Spleen (tissue), 7 donors: ENCODE measurements at regions not wholly inside any gene's neighbourhood (a gene's known extent, or its start where the extent isn't known, plus 50 kb on each side); places are given as distances from the start of the nearest gene placed in this dataset.

Experiments
- CTCF ChIP-seq, 11 experiments: fragments of 200-600 bp in 7 of 11; fragments of 450-650 bp in 4 of 11; sonication (generic) in 4 of 11; IDR thresholded peaks in 8 of 11; conservative IDR thresholded peaks in 3 of 11; 1 replicate in 7 of 11; 2 replicates in 4 of 11; pipeline versions ENCODE4 v1.4.0 to v1.8.0; 2016 to 2021; ENCODE audit warnings: antibody characterized with exemption in 11 of 11, inconsistent platforms in 4 of 11, mild to moderate bottlenecking in 1 of 11
- POLR2A ChIP-seq, 3 donors: fragments of 450-650 bp; IDR thresholded peaks; one replicate each; pipeline ENCODE4 v1.5.1; 2017; ENCODE audit warnings: antibody characterized with exemption in 3 of 3, mild to moderate bottlenecking in 1 of 3
- POLR2AphosphoS5 ChIP-seq, 3 donors: sonication (generic); formaldehyde crosslinking; IDR thresholded peaks; one replicate each; pipeline ENCODE4 v1.5.1; 2017; ENCODE audit warnings: antibody characterized with exemption in 3 of 3
- donor health status: DM: no; HTN: no; CAD: no; lungs with moderate emphysema.
- donor health status: DM: no; HTN: no; CAD: no.
- donor health status: DM: no; HTN: no; CAD: no.

DNA sequence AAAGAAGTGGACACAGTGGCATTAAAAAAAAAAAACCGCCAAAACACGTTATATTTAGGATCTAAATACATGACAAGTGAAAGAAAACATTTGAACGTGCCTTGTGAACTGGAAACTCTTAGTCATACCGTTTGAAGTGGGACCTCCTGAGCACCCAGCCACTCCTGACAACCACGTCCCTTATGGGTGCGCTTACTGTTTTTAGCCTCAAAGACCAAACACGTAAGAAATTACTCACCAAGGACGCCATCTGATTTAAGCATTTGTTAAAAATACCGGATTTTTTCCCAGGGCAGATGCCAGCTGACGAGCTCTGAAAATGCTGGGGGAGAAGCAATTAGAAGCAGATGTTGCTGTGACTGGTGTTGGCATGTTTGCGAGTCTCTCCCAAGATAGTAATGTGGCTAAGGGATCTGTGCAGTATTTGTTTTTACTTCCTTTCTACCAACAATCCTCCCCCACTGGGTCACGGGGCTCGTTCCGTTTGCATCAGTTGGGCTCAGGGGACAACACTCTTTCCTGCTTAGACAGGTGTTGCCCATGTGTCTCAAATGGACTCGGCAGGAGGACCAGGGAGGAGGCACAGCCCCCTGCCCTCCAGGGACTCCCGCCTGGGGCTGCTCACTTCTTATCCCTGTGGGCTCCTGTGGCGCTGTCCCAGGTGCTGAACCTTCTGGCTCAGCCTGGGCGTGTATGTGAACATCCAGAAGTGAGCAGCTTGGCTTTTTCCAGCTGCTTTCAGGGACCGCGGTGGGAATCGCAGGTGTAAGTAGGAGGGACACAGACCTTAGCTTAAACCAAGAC is 101.0 kb downstream of the BEGAIN start:
- TF ChIP-seq POLR2AphosphoS5 (IDR thresholded peaks at IDR 0.05) (no peak), CTCF (IDR thresholded peaks at IDR 0.05 in 8 of 11, conservative IDR thresholded peaks at IDR 0.05 in 3 of 11) (no peak), POLR2A (IDR thresholded peaks at IDR 0.05) (no peak)
